WTC11 (cell line): ENCODE measurements at regions not wholly inside any gene's neighbourhood (a gene's known extent, or its start where the extent isn't known, plus 50 kb on each side); places are given as distances from the start of the nearest gene placed in this dataset.

Experiments used
- ELF4 ChIP-seq: sonication (generic); formaldehyde crosslinking; IDR thresholded peaks from 2 replicates; pipeline ENCODE4 v1.8.1; 2022; ENCODE audit warnings: low read depth, mild to moderate bottlenecking, moderate library complexity, missing genetic modification reagents
- FOXK1 ChIP-seq: sonication (generic); formaldehyde crosslinking; IDR thresholded peaks from 2 replicates; pipeline ENCODE4 v1.8.0; 2022; ENCODE audit warnings: mild to moderate bottlenecking, moderate library complexity, missing genetic modification reagents
- GABPB1 ChIP-seq: sonication (generic); formaldehyde crosslinking; IDR thresholded peaks from 2 replicates; pipeline ENCODE4 v1.8.1; 2023; ENCODE audit warnings: mild to moderate bottlenecking, missing genetic modification reagents
- JUN ChIP-seq: sonication (generic); formaldehyde crosslinking; IDR thresholded peaks from 2 replicates; pipeline ENCODE4 v1.8.0; 2023; ENCODE audit warnings: mild to moderate bottlenecking, missing genetic modification reagents
- KAT7 ChIP-seq: sonication (generic); formaldehyde crosslinking; IDR thresholded peaks from 2 replicates; pipeline ENCODE4 v1.8.1; 2023; ENCODE audit warnings: missing genetic modification reagents, mild to moderate bottlenecking, borderline replicate concordance
- MLX ChIP-seq: sonication (generic); formaldehyde crosslinking; IDR thresholded peaks from 2 replicates; pipeline ENCODE4 v1.8.1; 2023; ENCODE audit warnings: mild to moderate bottlenecking, missing genetic modification reagents, moderate library complexity
- NFYB ChIP-seq: sonication (generic); formaldehyde crosslinking; conservative IDR thresholded peaks from 2 replicates; pipeline ENCODE4 v1.8.0; 2022; ENCODE audit warnings: low read depth, missing genetic modification reagents
- NR2C2 ChIP-seq: sonication (generic); formaldehyde crosslinking; IDR thresholded peaks from 2 replicates; pipeline ENCODE4 v1.8.0; 2022; ENCODE audit warnings: mild to moderate bottlenecking, missing genetic modification reagents
- TEAD4 ChIP-seq: sonication (generic); formaldehyde crosslinking; IDR thresholded peaks from 2 replicates; pipeline ENCODE4 v1.8.0; 2022; ENCODE audit warnings: mild to moderate bottlenecking, missing genetic modification reagents
- ZNF232 ChIP-seq: sonication (generic); formaldehyde crosslinking; IDR thresholded peaks from 2 replicates; pipeline ENCODE4 v1.8.0; 2022; ENCODE audit warnings: mild to moderate bottlenecking, missing genetic modification reagents
- ZSCAN18 ChIP-seq: fragments of 250-450 bp; sonication (Bioruptor Pico); IDR thresholded peaks from 2 replicates; pipeline ENCODE4 v2.1.2; 2022; ENCODE audit warnings: mild to moderate bottlenecking, moderate library complexity
- TF ChIP-seq, protein P1 (sequence below): fragments of 200-600 bp; IDR thresholded peaks from 2 replicates; pipeline ENCODE4 v1.8.0; 2022; ENCODE audit warnings: antibody characterized with exemption

DNA sequence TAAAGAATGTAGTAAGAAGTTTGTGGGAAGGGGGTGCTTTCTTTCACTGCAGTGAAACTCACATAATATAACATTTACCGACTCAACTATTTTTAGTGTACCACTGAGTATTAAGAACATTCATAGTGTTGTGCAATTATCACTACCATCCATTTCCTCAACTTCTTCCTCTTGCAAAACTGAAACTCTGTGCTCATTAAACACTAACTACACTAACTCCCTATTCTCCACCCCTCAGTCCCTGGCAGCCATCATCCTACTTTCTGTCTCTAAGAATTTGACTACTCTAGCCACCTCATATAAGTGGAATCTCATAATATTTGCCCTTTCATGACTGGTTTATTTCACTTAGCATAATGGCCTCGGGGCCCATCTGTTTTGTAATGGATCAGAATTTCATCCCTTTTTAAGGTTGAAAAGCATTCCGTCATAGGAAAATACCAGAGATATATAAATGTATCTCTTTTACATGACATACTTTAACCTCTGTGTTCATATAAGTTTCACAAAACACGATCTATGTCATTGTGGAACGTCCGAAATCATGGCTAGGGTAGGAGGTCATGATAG, 56.3 kb upstream of the DIRAS2 start:
- TF ChIP-seq ZNF232 (CRISPR knock-in tag) (no peak), TEAD4 (no peak), ELF4 (CRISPR knock-in tag) (no peak), NFYB (CRISPR knock-in tag) (no peak), FOXK1 (CRISPR knock-in tag) (no peak), ZSCAN18 (CRISPR knock-in tag) (no peak), GABPB1 (CRISPR knock-in tag) (no peak), JUN (no peak), KAT7 (no peak), MLX (CRISPR knock-in tag) (no peak), NR2C2 (CRISPR knock-in tag) (no peak)
- TF ChIP-seq, protein P1, sequence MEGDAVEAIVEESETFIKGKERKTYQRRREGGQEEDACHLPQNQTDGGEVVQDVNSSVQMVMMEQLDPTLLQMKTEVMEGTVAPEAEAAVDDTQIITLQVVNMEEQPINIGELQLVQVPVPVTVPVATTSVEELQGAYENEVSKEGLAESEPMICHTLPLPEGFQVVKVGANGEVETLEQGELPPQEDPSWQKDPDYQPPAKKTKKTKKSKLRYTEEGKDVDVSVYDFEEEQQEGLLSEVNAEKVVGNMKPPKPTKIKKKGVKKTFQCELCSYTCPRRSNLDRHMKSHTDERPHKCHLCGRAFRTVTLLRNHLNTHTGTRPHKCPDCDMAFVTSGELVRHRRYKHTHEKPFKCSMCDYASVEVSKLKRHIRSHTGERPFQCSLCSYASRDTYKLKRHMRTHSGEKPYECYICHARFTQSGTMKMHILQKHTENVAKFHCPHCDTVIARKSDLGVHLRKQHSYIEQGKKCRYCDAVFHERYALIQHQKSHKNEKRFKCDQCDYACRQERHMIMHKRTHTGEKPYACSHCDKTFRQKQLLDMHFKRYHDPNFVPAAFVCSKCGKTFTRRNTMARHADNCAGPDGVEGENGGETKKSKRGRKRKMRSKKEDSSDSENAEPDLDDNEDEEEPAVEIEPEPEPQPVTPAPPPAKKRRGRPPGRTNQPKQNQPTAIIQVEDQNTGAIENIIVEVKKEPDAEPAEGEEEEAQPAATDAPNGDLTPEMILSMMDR, result no peak
